HG02798 (cell line): ENCODE measurements at regions not wholly inside any gene's neighbourhood (a gene's known extent, or its start where the extent isn't known, plus 50 kb on each side); places are given as distances from the start of the nearest gene placed in this dataset.
"Not testable (repeated sequence)": the region's sequence is repeated elsewhere in the genome, so short reads cannot be mapped to it uniquely, and the experiment has no call there.

Experiments used
- ATAC-seq: cut with Tn5 transposase; IDR thresholded peaks from one replicate; pipeline ENCODE4 v1.9.1; 2021; ENCODE audit warnings: mild to moderate bottlenecking; ENCODE audit not compliant: unreplicated experiment, poor library complexity

DNA sequence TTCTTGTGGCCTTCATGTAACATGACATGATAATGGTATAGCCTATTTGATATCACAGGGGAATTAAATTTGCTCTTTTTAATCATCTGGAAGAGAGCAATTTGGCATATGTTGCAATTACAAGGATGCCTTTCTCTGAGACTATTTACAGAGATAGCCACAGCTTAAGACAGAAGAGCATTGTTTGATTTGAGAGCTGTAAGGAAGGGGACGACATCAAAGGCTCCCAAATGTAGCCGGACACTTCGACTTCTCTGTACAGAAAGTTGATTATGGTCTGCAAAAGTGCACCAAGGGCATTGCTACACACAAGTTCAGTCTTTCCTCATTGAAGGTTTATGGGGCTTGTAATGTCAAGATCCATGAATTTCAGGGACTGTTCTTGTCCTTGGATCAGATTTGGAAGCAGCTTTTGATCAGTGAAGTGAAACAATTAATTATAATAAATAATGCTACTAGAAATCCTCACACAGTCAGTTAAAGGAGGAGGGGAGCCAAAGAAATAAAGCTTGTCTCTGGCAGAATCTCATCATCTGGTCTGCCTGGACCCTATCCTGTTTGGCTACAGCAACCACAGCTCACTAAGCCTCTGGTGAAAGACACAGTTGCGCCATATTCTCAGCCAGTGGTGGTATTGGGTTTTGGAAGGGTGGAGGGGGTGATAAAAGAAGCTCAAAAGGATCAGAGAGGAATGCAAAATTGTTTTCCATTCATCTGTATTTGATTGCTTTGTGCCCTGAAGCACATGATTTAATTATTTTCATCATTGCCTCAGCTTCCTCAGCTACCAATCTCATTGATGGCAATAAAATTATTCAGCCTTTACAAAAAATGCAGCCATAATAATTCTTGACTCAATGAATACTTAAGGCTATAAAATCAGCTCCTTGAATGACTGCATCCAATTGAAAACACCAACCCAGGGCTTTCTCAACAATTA lies 654.3 kb upstream of the LCORL start:
- ATAC-seq, result no peak

DNA sequence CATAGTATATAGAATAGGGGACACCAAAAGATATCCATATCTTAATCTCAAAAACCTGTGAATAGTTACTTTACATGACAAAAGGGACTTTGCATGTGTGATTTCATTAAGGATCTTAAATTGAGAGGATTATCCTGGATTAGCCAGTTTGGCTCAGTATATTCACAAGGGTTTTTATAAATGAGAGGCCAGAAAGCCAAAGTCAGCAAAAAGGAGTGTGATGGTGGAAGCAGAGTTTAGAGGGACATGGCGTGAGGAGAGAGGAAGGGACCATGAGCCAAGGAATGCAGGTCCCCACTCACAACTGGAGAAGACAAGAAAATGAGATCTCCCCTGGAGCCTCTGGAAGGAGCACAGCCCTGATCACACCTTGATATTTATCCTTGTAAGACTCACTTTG lies 648.5 kb upstream of the LCORL start:
- ATAC-seq, result no peak

DNA sequence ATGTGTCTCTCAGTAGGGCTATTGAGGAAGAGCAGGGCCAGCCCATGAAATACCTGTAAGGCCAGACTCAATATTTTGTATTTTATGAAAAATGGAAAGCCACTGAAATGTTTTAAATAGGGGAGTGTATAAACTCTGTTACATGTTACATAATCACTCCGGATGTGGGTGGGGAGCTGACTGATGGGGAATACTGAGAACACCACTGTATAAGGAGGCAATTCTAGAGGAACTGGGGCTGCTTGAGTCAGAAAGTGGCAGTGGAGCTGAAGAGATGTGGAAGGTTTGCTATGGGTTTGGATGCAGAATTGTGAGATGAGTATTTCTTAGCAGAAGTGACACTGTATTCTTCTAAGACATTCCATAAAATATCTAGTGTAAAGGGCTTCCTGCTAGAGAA lies 647.8 kb upstream of the LCORL start:
- no peak for ATAC-seq

DNA sequence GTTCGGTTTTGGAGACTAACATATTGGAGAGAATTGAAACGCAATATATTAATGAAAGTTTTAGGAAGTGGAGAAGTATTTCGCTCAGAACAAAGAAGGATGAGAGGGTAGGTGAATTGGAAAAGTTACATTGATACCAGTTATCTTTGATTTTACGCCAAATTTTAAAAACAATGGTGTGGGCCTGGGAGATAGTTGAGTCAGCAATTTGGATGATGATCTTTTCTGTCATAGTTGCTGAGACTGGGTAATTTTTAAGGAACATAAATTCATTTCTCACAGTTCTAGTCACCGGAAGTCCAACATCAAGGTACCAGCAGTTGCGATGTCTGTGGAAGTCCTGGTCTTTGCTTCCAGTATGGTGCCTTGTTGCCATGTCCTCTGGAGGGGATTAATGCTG lies 644.8 kb upstream of the LCORL start:
- ATAC-seq, result no peak

DNA sequence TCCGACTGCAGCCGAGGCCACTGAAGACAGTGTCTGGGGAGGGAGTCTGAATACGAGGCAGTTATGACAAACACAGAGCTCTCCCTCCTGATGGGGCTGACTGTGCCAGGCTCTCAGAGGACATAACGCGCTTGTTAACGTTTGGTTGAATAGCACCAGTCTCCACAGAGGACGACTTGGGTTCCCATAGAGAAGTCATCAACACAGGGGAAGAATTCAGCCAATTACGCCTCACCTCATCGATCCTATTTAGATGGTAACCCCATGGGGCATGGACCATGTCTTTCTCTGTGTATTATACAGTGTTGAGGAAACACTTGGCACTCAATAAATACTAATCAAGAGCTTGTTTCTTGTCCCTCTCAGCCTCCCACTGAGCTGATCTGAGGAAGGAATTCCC lies 642.6 kb upstream of the LCORL start:
- no peak for ATAC-seq

DNA sequence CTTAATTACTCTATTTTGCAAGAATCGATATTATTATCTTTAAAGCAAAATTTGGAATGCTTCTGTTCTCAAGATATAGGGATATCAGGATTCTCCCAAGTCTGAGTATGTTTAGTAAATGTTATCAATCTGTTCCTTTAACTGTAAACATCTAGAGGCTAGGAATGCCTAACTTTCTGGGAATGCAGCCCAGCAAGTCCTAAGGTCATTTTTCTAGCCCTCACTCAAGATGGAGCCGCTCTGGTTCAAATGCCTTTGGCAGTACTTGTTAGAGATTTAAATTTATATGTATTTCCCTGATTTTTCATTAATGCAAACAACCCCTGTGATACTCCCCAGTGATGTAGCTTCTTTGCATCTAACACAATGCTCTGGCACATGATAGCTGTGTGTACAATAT lies 623.8 kb upstream of the LCORL start:
- ATAC-seq, result no peak

DNA sequence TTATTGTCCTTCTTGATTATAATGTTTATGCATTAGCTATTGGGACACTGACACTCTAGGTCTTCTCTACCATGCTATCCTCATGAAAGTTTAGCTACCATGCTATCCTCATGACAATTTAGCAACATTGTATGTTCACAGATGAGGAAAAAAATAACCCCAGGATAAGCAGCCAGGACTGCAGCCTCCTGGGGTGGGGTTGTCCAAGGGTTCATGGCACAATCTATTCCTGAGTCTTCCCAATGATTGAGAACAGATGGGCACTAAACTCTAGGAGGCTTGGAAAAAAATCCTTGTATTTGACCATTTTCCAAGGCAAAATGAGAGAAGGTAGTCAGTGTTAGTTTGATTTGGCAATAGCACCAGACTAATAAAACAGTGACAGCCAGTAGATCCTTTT lies 619.8 kb upstream of the LCORL start:
- no peak for ATAC-seq

DNA sequence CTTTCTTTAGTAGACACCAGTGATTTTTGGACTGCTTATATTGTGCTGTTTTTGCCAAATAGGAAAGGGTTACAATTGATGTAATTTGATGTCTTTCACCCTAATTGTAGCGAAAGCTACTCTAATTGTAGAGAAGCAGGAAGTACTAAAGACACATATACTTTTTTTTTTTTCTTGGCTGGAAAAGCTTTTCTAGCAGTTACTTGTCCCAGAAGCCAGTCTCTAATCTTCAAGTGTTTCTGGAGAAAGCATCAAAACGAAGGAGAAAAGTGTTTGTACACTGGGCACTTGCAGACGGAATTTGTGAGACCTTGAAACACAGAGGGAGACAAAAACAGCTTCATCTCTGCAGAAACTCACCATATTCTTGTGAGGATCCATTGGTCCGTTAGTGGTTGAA lies 616.5 kb upstream of the LCORL start:
- ATAC-seq, result no peak

DNA sequence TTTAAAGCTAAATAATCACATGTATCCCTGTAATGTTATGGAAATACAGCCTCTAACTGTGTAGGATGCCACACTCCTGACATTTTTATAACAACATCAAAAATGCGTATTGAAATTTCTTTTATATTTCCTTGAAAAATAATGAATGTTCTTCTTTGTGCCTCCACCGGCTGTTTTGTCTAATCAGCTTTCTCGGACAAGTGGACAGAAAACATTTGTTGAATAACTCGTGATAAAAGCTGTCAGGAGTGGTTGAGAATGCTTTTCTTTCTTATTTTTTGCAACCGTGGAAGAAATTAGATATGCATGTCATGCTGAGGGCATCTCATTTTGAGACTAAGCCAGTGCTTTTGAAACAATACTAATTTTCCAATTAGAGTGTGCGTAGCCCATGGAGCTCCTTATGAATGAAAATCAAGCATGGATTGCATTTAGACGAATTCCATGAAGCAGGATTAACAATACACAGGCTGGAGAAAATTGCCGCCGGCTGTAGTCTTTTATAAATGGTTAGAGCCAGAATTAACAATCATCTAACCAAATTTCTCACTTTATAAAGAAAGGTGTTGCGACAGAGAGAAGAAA lies 614.5 kb upstream of the LCORL start:
- ATAC-seq, result no peak

DNA sequence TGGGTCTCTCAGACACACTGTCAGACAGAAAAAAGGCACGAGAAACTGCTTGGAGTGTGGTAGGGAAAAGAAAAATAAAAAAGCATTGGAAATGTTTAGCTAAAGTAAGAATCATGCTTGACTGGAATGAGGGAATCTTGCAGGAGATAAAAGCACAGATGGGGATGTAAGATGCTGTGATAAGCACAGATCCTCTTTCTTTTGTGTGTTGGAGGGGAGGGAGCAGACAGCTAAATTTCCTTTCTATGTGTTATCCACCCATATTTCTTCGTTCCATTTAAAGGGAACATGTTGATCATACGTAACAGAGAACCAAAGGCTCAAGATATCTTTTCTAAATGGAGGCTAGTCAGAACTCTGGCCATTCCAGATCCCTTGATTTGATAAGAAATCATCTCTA lies 614.0 kb upstream of the LCORL start:
- no peak for ATAC-seq

DNA sequence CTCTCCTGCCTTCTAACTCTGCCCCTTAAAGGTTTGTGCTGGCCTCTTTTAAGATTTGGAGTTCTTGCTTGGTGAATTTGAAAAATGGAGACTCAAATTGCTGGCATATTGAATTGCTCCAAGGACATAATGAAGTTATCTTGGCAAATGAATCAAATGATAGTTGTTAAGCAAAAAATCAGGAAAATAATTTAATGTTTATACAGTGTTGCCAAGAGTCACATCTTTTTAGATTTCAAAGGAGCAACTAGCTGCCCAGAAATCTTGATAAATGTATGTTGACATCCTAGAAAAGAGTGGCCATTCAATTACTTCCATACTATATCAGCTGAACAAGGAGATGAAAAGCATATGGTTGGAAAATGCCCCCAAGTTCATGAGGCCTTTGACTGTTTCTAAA lies 610.0 kb upstream of the LCORL start:
- ATAC-seq, result no peak

DNA sequence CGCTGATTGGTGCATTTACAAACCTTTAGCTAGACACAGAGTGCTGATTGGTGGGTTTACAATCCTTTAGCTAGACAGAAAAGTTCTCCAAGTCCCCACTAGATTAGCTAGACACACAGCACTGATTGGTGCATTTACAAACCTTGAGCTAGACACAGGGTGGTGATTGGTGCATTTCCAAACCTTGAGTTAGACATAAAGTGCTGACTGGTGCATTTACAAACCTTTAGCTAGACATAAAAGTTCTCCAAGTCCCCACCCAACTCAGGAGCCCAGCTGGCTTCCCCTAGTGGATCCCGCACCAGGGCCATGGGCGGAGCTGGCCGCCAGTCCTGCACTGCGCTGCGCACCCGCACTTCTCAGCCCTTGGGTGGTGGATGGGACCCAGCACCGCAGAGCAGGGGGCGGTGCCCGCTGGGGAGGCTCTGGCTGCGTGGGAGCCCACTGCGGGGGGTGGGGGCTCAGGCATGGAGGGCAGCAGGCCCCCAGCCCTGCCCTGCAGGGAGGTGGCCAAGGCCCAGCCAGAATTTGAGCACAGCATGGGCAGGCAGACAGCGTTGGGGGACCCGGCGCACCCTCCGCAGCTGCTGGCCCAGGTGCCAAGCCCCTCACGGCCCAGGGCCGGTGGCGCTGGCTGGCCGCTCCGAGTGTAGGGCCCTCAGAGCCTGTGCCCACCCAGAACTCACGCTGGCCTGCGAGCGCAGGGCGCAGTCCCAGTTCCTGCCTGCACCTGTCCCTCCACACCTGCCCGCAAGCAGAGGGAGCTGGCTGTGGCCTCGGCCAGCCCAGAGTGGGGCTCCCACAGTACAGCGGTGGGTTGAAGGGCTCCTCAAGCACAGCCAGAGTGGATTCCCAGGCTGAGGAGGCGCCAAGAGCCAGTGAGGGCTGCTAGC lies 608.9 kb upstream of the LCORL start:
- ATAC-seq, result no peak

DNA sequence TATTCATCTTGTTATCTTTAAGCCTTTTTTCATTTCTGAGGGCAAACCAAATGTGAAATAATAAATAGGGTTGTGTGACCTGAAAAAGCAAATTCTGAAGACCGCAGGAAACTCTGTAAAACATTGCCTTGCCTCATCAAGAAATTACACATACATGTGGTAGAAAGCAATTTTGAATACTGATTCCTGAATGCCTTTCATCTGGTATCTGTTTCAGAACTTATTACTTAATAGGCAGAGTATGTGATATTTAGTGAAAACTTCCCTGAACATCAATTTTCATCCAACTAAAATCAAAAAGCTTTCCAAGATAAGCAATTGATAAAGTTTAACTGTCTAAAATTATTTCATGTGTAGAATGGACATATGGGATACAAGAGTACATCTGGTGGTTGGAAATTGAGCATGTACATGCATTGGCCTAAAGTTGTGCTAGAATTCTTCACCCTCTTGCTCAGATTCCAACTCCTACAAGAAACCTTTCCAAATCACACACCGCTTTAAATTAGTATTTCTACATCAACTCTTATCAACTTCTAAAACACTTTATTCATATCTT lies 606.0 kb upstream of the LCORL start:
- ATAC-seq, result no peak

DNA sequence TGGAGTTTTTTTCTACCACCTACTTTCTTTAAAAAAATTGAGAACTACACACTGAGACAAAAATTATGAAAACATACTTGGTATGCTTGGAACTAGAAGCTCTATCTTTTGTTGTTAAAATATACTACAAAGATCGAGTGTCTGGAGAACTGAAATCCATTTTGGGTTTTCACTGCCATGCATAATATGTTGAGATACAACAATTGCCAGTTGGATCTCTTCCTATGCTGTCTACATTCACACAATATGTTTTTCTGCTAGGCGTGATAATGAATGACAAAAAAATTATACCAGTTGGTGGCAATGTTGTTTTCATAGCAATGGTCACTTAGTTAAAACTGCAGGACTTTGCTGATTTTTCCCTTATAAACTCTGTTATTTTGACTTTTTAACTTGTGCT lies 605.4 kb upstream of the LCORL start:
- ATAC-seq, result no peak

DNA sequence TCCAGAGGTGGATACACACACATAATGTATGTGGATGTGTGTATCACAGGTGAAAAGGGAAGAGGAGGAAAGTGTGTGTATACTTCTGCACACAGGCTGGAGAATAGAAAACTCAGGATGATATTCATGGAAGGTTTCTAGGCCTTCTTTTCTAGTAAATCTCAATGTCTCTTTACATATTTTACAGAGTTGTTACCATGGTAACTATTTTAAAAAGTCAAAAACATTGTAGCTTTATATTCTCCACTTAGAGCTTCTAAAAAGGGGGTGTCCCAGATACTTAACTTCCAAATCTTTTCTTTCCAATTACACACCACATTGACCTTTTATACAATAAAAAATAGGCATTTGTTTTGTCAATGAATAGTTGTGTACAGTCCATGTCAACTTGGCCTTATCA lies 604.8 kb upstream of the LCORL start:
- ATAC-seq, result no peak

DNA sequence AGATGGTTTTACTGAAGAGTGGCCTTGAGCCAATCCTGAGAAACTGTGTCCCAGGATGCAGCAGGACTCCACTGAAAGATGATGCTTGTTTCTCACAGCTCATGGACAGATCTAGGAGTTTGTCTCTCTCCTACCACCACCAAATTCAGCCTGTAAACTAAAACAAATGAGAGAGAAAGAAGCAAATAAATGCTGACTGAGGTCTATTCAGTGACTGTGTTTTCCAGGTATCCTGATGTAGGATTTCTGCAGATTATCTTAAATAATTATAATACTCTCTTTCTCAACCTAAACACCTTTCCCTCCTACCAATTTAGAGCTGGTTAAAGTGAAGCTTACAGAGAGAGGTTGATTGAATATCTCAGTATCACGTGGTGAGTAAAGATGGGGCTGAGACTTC lies 599.6 kb upstream of the LCORL start:
- ATAC-seq, result no peak

DNA sequence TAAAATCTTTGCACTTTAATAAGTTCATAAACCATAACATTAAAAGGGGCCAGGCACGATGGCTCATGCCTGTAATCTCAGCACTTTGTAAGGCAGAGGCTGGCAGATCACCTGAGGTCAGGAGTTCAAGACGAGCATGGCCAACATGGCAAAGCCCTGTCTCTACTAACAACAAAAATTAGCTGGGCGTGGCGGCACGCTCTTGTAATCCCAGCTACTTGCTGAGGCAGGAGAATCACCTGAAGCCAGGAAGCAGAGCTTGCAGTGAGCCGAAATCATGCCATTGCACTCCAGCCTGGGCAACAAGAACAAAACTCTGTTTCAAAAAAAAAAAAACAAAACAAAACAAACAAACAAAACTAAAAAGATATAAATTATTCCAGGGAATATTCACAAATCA lies 595.2 kb upstream of the LCORL start:
- ATAC-seq, result no peak

DNA sequence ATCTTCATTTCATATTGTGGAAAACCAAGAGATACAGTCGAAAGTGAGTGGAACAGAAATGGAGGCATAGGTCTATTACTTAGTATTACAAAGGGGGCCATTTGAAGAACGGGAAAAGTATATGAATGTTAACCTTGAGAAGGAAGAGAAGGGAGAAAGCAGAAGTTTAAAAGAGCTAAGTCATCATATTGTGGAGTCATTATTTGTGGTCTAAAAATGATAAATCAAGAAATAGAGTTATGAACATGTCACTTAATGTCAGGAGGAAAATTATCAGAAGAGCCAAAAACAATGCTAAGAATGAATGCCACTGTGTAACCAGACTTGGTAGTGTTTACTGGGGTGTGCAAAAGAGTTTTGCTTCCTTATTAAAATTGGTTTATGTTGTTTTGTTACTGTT lies 589.5 kb upstream of the LCORL start:
- no peak for ATAC-seq

DNA sequence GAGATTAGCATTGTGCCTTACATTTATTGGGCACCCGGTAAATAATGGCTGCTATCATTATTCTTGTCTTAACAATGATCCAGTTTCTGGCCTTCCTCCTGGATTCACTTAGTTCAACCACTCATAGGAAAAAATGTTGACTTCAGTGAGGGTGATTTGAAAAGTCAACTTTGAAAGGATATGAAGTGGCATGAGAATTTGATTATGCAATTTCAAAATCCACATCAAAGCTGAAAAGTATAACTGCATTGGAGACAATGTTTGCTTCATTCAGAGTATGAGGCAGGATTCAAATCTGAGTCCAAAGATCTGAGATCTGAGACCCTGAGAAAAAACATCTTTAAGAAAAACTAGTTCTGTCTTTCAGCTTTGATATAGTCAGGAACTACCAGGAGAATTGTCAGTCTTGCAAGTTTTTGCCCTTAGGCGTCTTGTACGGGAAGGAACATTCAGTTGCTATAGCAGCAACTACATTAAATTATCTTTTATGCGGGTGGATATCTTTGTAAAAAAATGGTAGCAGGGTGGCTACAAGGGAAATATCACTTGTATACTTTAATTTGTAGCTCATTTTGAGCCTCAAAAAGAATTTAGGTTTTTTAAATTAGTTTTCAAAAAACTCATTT lies 587.5 kb upstream of the LCORL start:
- no peak for ATAC-seq

DNA sequence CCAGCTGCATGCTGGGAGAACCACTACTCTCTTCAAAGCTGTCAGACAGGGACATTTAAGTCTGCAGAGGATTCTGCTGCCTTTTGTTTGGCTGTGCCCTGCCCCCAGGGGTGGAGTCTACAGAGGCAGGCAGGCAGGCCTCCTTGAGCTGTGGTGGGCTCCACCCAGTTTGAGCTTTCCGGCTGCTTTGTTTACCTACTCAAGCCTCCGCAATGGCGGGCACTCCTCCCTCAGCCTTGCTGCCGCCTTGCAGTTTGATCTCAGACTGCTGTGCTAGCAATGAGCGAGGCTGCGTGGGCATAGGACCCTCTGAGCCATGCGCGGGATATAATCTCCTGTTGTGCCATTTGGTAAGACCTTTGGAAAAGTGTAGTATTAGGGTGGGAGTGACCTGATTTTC lies 581.1 kb upstream of the LCORL start:
- ATAC-seq, result not testable (repeated sequence)
